A549 (cell line): ENCODE measurements at regions not wholly inside any gene's neighbourhood (a gene's known extent, or its start where the extent isn't known, plus 50 kb on each side); places are given as distances from the start of the nearest gene placed in this dataset.

Experiments used
- ATAC-seq, 2 experiments: fragments of 200-7000 bp in 1 of 2; fragments of >200 bp in 1 of 2; cut with Nextera tagmentation in 1 of 2; cut with Tn5 transposase in 1 of 2; 3 replicates each; pipeline versions ENCODE4 v1.8.0 to v1.9.1; 2018 to 2020; ENCODE audit warnings: mild to moderate bottlenecking in 1 of 2, moderate library complexity in 1 of 2
- CTCF ChIA-PET: fragments of 300-600 bp; sonication (Branson Sonifier 250); formaldehyde crosslinking; extraction: SDS; loops from one replicate; lab custom pipeline; 2021; ENCODE audit warnings: antibody characterized with exemption, inconsistent platforms; lab: Yijun Ruan, JAX
- POLR2A ChIA-PET: fragments of 350-600 bp; formaldehyde crosslinking; extraction: SDS; loops from one replicate; lab custom pipeline; 2021; ENCODE audit warnings: antibody characterized with exemption, inconsistent platforms; lab: Yijun Ruan, JAX
- DNase-seq, 2 experiments: peaks; one replicate each; pipeline versions ENCODE4 v3.0.0 to v3.0.0-alpha.2; 2011 to 2016; ENCODE audit warnings: low read depth in 1 of 2, low spot score in 1 of 2
- FAIRE-seq: peaks from 2 replicates; lab custom pipeline; 2011; peaks lifted over from hg19 to GRCh38; lab: Jason Lieb, UNC
- H3K27ac ChIP-seq, 2 experiments: fragments of >200 bp; sonication (Bioruptor Twin); formaldehyde crosslinking; 3 replicates each; pipeline ENCODE4 v1.5.1; 2016 to 2017
- H3K4me1 ChIP-seq: fragments of >200 bp; sonication (Bioruptor Twin); formaldehyde crosslinking; 3 replicates; pipeline ENCODE4 v1.6.1; 2016
- H3K4me2 ChIP-seq: fragments of >200 bp; sonication (Bioruptor Twin); formaldehyde crosslinking; 3 replicates; pipeline ENCODE4 v1.6.1; 2016
- H3K4me3 ChIP-seq: fragments of >200 bp; sonication (Bioruptor Twin); formaldehyde crosslinking; 3 replicates; pipeline ENCODE4 v1.5.1; 2016
- H3K9me3 ChIP-seq: fragments of >200 bp; sonication (Bioruptor Twin); formaldehyde crosslinking; 3 replicates; pipeline ENCODE4 v1.6.1; 2016
- BHLHE40 ChIP-seq: IDR thresholded peaks from 2 replicates; pipeline ENCODE4 v1.6.1; 2012; ENCODE audit warnings: low read depth, low read length, inconsistent platforms
- CBX2 ChIP-seq: fragments of 200-600 bp; sonication (generic); IDR thresholded peaks from 2 replicates; pipeline ENCODE4 v1.6.1; 2016; ENCODE audit warnings: low read depth, mild to moderate bottlenecking, borderline replicate concordance
- CBX8 ChIP-seq: fragments of 200-600 bp; sonication (generic); IDR thresholded peaks from 2 replicates; pipeline ENCODE4 v1.6.1; 2016
- CEBPB ChIP-seq, 2 experiments: fragments of >200 bp in 1 of 2; sonication (Bioruptor Twin) in 1 of 2; formaldehyde crosslinking in 1 of 2; IDR thresholded peaks; 2 replicates each; pipeline ENCODE4 v1.6.1; 2012 to 2016
- CHD2 ChIP-seq: fragments of 150-350 bp; IDR thresholded peaks from 2 replicates; pipeline ENCODE4 v1.6.1; 2014; ENCODE audit warnings: low read length; ENCODE audit not compliant: partially characterized antibody
- EP300 ChIP-seq, 2 experiments: fragments of >200 bp; sonication (Bioruptor Twin); formaldehyde crosslinking; IDR thresholded peaks; 2 replicates in 1 of 2; 3 replicates in 1 of 2; pipeline ENCODE4 v1.6.1; 2016 to 2017
- ESRRA ChIP-seq: fragments of 150-350 bp; IDR thresholded peaks from 2 replicates; pipeline ENCODE4 v1.6.1; 2014; ENCODE audit warnings: mild to moderate bottlenecking, low read length, borderline replicate concordance
- FOSB ChIP-seq: fragments of 250-450 bp; sonication (Bioruptor Pico); IDR thresholded peaks from 2 replicates; pipeline ENCODE4 v1.5.0; 2020; ENCODE audit warnings: mild to moderate bottlenecking, moderate library complexity
- HOXB13 ChIP-seq: fragments of 250-450 bp; sonication (Bioruptor Pico); IDR thresholded peaks from 2 replicates; pipeline ENCODE4 v1.5.0; 2020; ENCODE audit warnings: low read depth, mild to moderate bottlenecking, moderate library complexity
- JUN ChIP-seq, 2 experiments: fragments of >200 bp; sonication (Bioruptor Twin); formaldehyde crosslinking; IDR thresholded peaks; 2 replicates in 1 of 2; 3 replicates in 1 of 2; pipeline ENCODE4 v1.6.1; 2016 to 2017
- JUNB ChIP-seq: fragments of >200 bp; sonication (Bioruptor Twin); formaldehyde crosslinking; IDR thresholded peaks from 2 replicates; pipeline ENCODE4 v1.6.1; 2016
- MAFK ChIP-seq: fragments of 450-650 bp; IDR thresholded peaks from 2 replicates; pipeline ENCODE4 v1.6.1; 2014; ENCODE audit not compliant: partially characterized antibody
- MAZ ChIP-seq: fragments of 150-350 bp; IDR thresholded peaks from 2 replicates; pipeline ENCODE4 v1.6.1; 2014; ENCODE audit warnings: antibody characterized with exemption, low read depth, low read length, borderline replicate concordance
- NFE2L2 ChIP-seq: fragments of 150-350 bp; conservative IDR thresholded peaks from 2 replicates; pipeline ENCODE4 v1.6.1; 2014; ENCODE audit warnings: low read length
- NPAS2 ChIP-seq: fragments of 250-450 bp; sonication (Bioruptor Pico); IDR thresholded peaks from 2 replicates; pipeline ENCODE4 v1.8.0; 2022; ENCODE audit warnings: mild to moderate bottlenecking, moderate library complexity, borderline replicate concordance
- POLR2A ChIP-seq: IDR thresholded peaks from 2 replicates; pipeline ENCODE4 v1.6.1; 2012; ENCODE audit warnings: mild to moderate bottlenecking, low read length
- RARB ChIP-seq: fragments of 250-450 bp; sonication (Bioruptor Pico); IDR thresholded peaks from 2 replicates; pipeline ENCODE4 v1.8.0; 2021; ENCODE audit warnings: mild to moderate bottlenecking, moderate library complexity
- RCOR1 ChIP-seq: fragments of 150-350 bp; IDR thresholded peaks from 2 replicates; pipeline ENCODE4 v1.6.1; 2014; ENCODE audit warnings: antibody characterized with exemption, low read length, low read depth
- RNF2 ChIP-seq: fragments of 200-600 bp; sonication (generic); IDR thresholded peaks from 2 replicates; pipeline ENCODE4 v1.6.1; 2016; ENCODE audit warnings: low read depth, mild to moderate bottlenecking, antibody characterized with exemption, moderate library complexity, borderline replicate concordance
- SMC3 ChIP-seq: fragments of >200 bp; sonication (Bioruptor Twin); formaldehyde crosslinking; IDR thresholded peaks from 3 replicates; pipeline ENCODE4 v1.6.1; 2018; ENCODE audit warnings: inconsistent platforms
- ZC3H11A ChIP-seq: fragments of 450-650 bp; IDR thresholded peaks from 2 replicates; pipeline ENCODE4 v1.6.1; 2014; ENCODE audit warnings: antibody characterized with exemption, mild to moderate bottlenecking
- ZFP36 ChIP-seq: fragments of 450-650 bp; IDR thresholded peaks from 2 replicates; pipeline ENCODE4 v1.6.1; 2014; ENCODE audit warnings: borderline replicate concordance; ENCODE audit not compliant: partially characterized antibody
- ZNF302 ChIP-seq: fragments of 250-450 bp; sonication (Bioruptor Pico); IDR thresholded peaks from 2 replicates; pipeline ENCODE4 v1.9.0; 2021; ENCODE audit warnings: inconsistent platforms, mild to moderate bottlenecking, moderate library complexity
- ZSCAN20 ChIP-seq: fragments of 250-450 bp; sonication (Bioruptor Pico); IDR thresholded peaks from 2 replicates; pipeline ENCODE4 v1.8.0; 2022; ENCODE audit warnings: mild to moderate bottlenecking, moderate library complexity
- WGBS: methylation state at CpG from one replicate; pipeline ENCODE4 v1.1.6; 2017; ENCODE audit errors: missing lambda C conversion rate; 5-methylcytosine and 5-hydroxymethylcytosine counted together
- TF ChIP-seq, protein P1 (sequence below): fragments of >200 bp; sonication (Bioruptor Twin); formaldehyde crosslinking; IDR thresholded peaks from 2 replicates; pipeline ENCODE4 v1.6.1; 2016
- TF ChIP-seq, protein P2 (sequence below): IDR thresholded peaks from 2 replicates; pipeline ENCODE4 v1.6.1; 2012; ENCODE audit warnings: low read depth, borderline replicate concordance

GRCh38 chr13:28558567-28558966 is 63.6 kb upstream of the FLT1 start:
- Histone ChIP-seq H3K9me3 (no peaks in the 10 kb centered on the region), H3K4me3 (no peak overlapping the region), H3K27ac (no peak overlapping the region), H3K4me2 (no peak overlapping the region), H3K4me1 (no peaks in the 10 kb centered on the region)
- ChIA-PET POLR2A (no interaction called here), CTCF (no interaction called here)
- WGBS, result 35% methylated on average over 8 of the region's 8 CpGs
- ATAC-seq (no peak), FAIRE-seq (no peak), DNase-seq (no peak)
- TF ChIP-seq HOXB13 (CRISPR knock-in tag), result no peak
- TF ChIP-seq NFE2L2, result no peak
- TF ChIP-seq JUN (IDR thresholded peaks at IDR 0.05), result no peak
- no peak for TF ChIP-seq ZSCAN20
- TF ChIP-seq RARB (CRISPR knock-in tag), result no peak
- no peak for TF ChIP-seq CEBPB (IDR thresholded peaks at IDR 0.05)
- TF ChIP-seq POLR2A, result no peak
- TF ChIP-seq ZFP36, result no peak
- no peak for TF ChIP-seq BHLHE40
- TF ChIP-seq, protein P1, sequence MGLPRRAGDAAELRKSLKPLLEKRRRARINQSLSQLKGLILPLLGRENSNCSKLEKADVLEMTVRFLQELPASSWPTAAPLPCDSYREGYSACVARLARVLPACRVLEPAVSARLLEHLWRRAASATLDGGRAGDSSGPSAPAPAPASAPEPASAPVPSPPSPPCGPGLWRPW, result no peak
- no peak for TF ChIP-seq ZC3H11A
- no peak for TF ChIP-seq SMC3
- TF ChIP-seq ESRRA, result no peak
- TF ChIP-seq JUNB, result no peak
- TF ChIP-seq, protein P2, sequence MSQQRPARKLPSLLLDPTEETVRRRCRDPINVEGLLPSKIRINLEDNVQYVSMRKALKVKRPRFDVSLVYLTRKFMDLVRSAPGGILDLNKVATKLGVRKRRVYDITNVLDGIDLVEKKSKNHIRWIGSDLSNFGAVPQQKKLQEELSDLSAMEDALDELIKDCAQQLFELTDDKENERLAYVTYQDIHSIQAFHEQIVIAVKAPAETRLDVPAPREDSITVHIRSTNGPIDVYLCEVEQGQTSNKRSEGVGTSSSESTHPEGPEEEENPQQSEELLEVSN, result no peak
- TF ChIP-seq CBX8, result no peak
- TF ChIP-seq CHD2, result no peak
- TF ChIP-seq FOSB (CRISPR knock-in tag), result no peak
- TF ChIP-seq EP300 (IDR thresholded peaks at IDR 0.05), result no peak
- no peak for TF ChIP-seq ZNF302

DNA sequence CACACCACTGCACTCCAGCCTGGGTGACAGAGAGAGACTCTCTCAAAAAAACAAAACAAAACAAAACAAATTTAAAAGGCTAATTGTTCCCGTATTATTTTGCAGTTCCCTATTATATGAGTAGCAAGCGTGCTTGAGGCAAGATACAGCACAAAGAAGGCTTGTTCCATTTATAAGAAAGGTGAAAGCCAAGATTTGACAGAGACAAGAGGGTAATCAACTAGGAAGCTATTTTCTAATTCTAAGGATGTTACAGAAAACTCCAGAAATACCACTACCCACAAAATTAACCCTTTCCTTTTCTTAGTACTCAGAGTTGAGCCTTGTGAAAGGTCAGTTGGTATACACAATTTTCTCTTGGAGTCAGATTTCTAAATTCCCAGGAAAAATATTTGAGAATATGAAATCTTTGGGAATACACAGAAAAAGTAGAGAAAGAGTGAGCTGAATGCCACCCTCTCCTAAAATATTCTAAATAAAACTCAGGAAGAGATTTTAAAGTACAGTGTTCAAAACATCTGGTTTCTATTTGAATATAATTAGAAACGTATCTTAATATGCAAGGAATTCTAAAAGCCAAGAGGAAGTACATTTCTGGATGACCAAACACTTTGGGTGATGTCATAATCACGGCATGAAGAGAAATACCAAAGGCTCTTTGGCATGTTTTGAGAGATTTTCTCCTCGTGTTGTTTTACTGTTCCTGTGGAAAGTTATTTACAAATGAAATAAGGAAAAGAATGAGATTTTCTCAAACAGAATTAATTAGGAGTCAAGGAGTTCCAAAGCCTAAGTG is 63.0 kb upstream of the FLT1 start:
- H3K27ac ChIP-seq, result no peak overlapping the region

GRCh38 chr13:28555096-28555495 is 60.2 kb upstream of the FLT1 start:
- no peak for DNase-seq
- Histone ChIP-seq H3K9me3 (no peaks in the 10 kb centered on the region), H3K27ac (no peak overlapping the region), H3K4me2 (no peak overlapping the region), H3K4me3 (no peak overlapping the region), H3K4me1 (no peaks in the 10 kb centered on the region)
- WGBS, result 65% methylated on average over 7 of the region's 7 CpGs
- ChIA-PET POLR2A (no interaction called here), CTCF (interaction anchor here (1.1 kb wide), 1 partner anchor 20 kb away, joined by 3 read pairs; no protein-coding TSS in a partner anchor)
- no peak for FAIRE-seq
- no peak for ATAC-seq
- TF ChIP-seq RNF2 (no peak), NPAS2 (CRISPR knock-in tag) (no peak), MAZ (no peak), CBX2 (no peak), MAFK (no peak), ZSCAN20 (no peak)

More for the DNA sequence above, 63.0 kb upstream of the FLT1 start:
- no peak for FAIRE-seq
- WGBS, result 23% methylated on average over 5 of the region's 5 CpGs
- Histone ChIP-seq H3K4me1 (no peaks in the 10 kb centered on the region), H3K4me3 (no peak overlapping the region)
- ChIA-PET POLR2A (no interaction called here), CTCF (interaction anchor here (0.6 kb wide), 1 partner anchor 38 kb away, joined by 3 read pairs; no protein-coding TSS in a partner anchor)
- no peak for ATAC-seq
- TF ChIP-seq POLR2A, result no peak
- no peak for TF ChIP-seq MAZ
- TF ChIP-seq RCOR1, result no peak
- TF ChIP-seq, all 56 proteins: peak for 0
- Histone ChIP-seq H3K9me3 (no peaks in the 10 kb centered on the region), H3K4me2 (no peak overlapping the region)
- no peak for DNase-seq
